ENCODE measurements at regions not wholly inside any gene's neighbourhood (a gene's known extent, or its start where the extent isn't known, plus 50 kb on each side); places are given as distances from the start of the nearest gene placed in this dataset.
"Not testable (repeated sequence)": the region's sequence is repeated elsewhere in the genome, so short reads cannot be mapped to it uniquely, and the experiment has no call there.

DNA sequence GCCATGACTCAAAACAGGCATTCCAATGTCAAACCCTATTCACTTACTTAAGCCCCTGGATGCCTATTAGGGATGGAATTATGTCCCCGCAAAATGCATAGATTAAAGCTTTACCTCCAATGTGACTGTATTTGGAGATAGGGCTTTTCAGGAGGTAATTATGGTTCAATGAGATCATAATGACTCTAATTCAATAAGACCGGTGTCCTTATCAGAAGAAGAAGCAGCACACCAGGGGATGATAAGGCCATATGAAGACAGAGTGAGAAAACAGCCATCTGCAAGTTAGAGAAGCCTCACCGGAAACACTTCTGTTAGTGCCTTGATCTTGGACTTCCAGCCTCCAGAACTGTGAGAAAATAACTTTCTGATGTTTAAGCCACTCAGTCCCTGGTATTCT, 1131.8 kb upstream of the TMPRSS15 start:
- H3K4me1 ChIP-seq, result no peaks in the 10 kb centered on the region
- intact Hi-C loops (cut with DNase I), result no loop called here
- peaks cover 0 to 4% (median 0%) of the 10 kb centered on the region in 12 donors for H3K9me3 ChIP-seq
- no peaks in the 10 kb centered on the region for H3K27me3 ChIP-seq
- no peak overlapping the region for H3K4me3 ChIP-seq
- TF ChIP-seq, protein P1, sequence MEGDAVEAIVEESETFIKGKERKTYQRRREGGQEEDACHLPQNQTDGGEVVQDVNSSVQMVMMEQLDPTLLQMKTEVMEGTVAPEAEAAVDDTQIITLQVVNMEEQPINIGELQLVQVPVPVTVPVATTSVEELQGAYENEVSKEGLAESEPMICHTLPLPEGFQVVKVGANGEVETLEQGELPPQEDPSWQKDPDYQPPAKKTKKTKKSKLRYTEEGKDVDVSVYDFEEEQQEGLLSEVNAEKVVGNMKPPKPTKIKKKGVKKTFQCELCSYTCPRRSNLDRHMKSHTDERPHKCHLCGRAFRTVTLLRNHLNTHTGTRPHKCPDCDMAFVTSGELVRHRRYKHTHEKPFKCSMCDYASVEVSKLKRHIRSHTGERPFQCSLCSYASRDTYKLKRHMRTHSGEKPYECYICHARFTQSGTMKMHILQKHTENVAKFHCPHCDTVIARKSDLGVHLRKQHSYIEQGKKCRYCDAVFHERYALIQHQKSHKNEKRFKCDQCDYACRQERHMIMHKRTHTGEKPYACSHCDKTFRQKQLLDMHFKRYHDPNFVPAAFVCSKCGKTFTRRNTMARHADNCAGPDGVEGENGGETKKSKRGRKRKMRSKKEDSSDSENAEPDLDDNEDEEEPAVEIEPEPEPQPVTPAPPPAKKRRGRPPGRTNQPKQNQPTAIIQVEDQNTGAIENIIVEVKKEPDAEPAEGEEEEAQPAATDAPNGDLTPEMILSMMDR (IDR thresholded peaks at IDR 0.05), result no peak
- no peak for TF ChIP-seq POLR2A (IDR thresholded peaks at IDR 0.05)
- WGBS, 4 donors, result 62 to 73% (median 67%) methylated on average over 3 of the region's 3 CpGs
- no peak overlapping the region for H3K27ac ChIP-seq
- ATAC-seq (no peak), DNase-seq (no peak)
- no peaks in the 10 kb centered on the region for H3K36me3 ChIP-seq

DNA sequence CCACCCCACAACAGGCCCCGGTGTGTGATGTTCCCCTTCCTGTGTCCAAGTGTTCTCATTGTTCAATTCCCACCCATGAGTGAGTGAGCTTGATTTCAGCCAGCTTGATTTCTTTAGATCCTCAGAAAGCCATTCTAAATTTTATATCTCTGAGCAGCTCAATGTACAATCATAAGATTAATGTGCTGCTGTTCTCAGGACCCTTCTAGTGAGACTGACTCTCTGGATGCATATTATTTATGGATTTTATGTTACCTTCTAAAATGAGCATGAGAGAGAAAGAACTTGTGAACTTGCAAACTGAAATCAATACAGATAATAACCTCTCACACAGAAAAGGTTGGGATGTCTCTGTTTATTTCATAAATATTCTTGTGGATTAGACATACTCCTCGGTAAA, 1133.5 kb upstream of the TMPRSS15 start:
- no peaks in the 10 kb centered on the region for H3K36me3 ChIP-seq
- no peak for ATAC-seq
- no peaks in the 10 kb centered on the region for H3K27me3 ChIP-seq
- H3K27ac ChIP-seq, result no peak overlapping the region
- intact Hi-C loops (cut with DNase I), result no loop called here
- H3K4me3 ChIP-seq, result no peak overlapping the region
- WGBS, 4 donors, result 79 to 89% (median 87%) methylated on average over 2 of the region's 2 CpGs
- peaks cover 0 to 4% (median 0%) of the 10 kb centered on the region in 12 donors for H3K9me3 ChIP-seq
- TF ChIP-seq, protein P1 (IDR thresholded peaks at IDR 0.05), result no peak
- no peak for TF ChIP-seq POLR2A (IDR thresholded peaks at IDR 0.05)
- no peak for DNase-seq
- no peaks in the 10 kb centered on the region for H3K4me1 ChIP-seq

DNA sequence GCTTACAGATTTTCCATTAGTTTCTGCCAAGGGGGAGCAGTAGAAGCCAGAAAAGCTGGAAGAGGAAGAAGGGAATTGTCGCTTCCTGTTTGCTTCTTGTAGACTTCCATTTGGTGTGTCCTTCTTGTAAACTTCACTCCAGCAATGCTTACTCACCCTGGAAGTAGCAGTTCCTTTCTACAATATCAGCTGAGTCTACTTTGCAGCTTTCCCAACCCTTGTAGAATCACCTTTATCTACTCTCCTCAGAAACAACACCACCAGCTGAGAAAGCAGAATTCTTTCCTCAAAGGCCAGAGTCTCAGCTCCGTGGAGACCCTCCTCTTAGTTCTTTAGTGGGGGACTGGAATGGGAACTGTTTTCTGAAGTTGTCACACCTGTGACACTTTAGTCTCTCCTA, 1136.7 kb upstream of the TMPRSS15 start:
- DNase-seq (no peak), ATAC-seq (no peak)
- intact Hi-C loops (cut with DNase I), result no loop called here
- Histone ChIP-seq H3K4me3 (no peak overlapping the region), H3K27me3 (no peaks in the 10 kb centered on the region), H3K27ac (no peak overlapping the region), H3K36me3 (no peaks in the 10 kb centered on the region), H3K4me1 (no peaks in the 10 kb centered on the region), H3K9me3 (peaks cover 0 to 17% (median 0%) of the 10 kb centered on the region in 12 donors)
- no peak for TF ChIP-seq POLR2A (IDR thresholded peaks at IDR 0.05)
- TF ChIP-seq, protein P1 (IDR thresholded peaks at IDR 0.05), result no peak
- 50 to 63% (median 61%) methylated on average over 2 of the region's 2 CpGs for WGBS, 4 donors

DNA sequence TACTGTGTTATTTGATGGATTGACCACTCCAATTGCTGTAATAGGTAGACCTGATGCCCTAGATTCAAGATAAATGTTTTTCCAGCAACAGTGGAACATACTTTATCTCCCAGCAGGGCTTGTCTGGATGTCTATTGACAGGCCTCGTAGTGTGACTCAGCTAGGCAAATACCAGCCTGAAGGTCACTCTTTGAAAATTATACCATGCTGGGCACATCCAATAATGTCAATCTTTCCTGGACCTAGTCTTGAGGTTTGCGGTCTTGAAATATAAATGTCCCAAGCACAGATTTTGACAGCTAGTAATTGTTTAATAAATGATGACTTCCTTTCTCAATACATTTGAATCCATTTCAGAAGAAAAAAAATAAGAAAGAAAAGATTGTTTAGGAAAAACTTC, 1138.0 kb upstream of the TMPRSS15 start:
- H3K4me1 ChIP-seq, result no peaks in the 10 kb centered on the region
- H3K27me3 ChIP-seq, result no peaks in the 10 kb centered on the region
- H3K4me3 ChIP-seq, result no peak overlapping the region
- 51 to 74% (median 58%) methylated on average over 2 of the region's 2 CpGs for WGBS, 4 donors
- ATAC-seq (no peak), DNase-seq (no peak)
- H3K9me3 ChIP-seq, result peaks cover 0 to 20% (median 0%) of the 10 kb centered on the region in 12 donors
- no peaks in the 10 kb centered on the region for H3K36me3 ChIP-seq
- intact Hi-C loops (cut with DNase I), result no loop called here
- no peak for TF ChIP-seq POLR2A (IDR thresholded peaks at IDR 0.05)
- TF ChIP-seq, protein P1 (IDR thresholded peaks at IDR 0.05), result no peak
- no peak overlapping the region for H3K27ac ChIP-seq

DNA sequence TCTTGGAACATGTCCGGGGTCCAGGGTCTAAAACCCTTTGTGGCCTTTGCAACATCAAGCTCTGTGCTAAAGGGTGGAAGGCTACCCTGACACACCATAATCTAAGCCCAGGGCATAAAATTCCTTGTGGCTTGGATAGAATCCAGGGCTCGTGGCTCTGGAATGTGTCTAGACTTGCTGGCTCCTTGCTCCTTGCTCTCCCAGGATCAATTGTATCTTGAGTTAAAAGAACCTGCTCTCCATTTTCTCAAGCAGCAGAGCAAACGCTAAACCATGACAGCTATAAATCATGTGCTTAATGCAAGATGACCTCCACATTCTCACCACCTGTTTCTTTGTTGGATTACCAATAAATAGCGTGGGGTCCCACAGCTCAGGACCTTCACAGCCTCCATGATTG, 1140.9 kb upstream of the TMPRSS15 start:
- H3K27ac ChIP-seq; H3K4me3 ChIP-seq; H3K27me3 ChIP-seq; H3K4me1 ChIP-seq; ATAC-seq; intact Hi-C loops (cut with DNase I); H3K36me3 ChIP-seq; DNase-seq: not testable (repeated sequence)
- WGBS, 4 donors, result 64 to 70% (median 68%) methylated on average over 4 of the region's 4 CpGs
- peaks cover 0 to 25% (median 0%) of the 10 kb centered on the region in 12 donors for H3K9me3 ChIP-seq

All from heart left ventricle (tissue), 16 donors.